ENCODE measurements at regions not wholly inside any gene's neighbourhood (a gene's known extent, or its start where the extent isn't known, plus 50 kb on each side); places are given as distances from the start of the nearest gene placed in this dataset.

- no peak overlapping the region for H3K4me3 ChIP-seq (ENCODE audit: low read length)
- no peaks in the 10 kb centered on the region for H3K79me2 ChIP-seq (replicated peaks; ENCODE audit: insufficient read depth, low read length)
- H3K27ac ChIP-seq (ENCODE audit: low read length): no peak overlapping the region
- no peaks in the 10 kb centered on the region for H3K27me3 ChIP-seq (ENCODE audit: insufficient read depth, low read depth, low read length)
- no peak overlapping the region for H3K9ac ChIP-seq (ENCODE audit: low read length)
- no peak overlapping the region for H3K4me2 ChIP-seq (ENCODE audit: low read length)
- peaks cover 4% of the 10 kb centered on the region for H3K9me3 ChIP-seq (ENCODE audit: low read length)
- TF ChIP-seq MXI1 (conservative IDR thresholded peaks at IDR 0.05; ENCODE audit: poor library complexity, severe bottlenecking) (no peak), RAD21 (conservative IDR thresholded peaks at IDR 0.05) (no peak), REST (IDR thresholded peaks at IDR 0.05; ENCODE audit: borderline replicate concordance) (no peak), POLR2AphosphoS5 (IDR thresholded peaks at IDR 0.05) (no peak)
- H3K36me3 ChIP-seq (ENCODE audit: insufficient read depth, low read length): no peaks in the 10 kb centered on the region
- H3K9me2 ChIP-seq (ENCODE audit: insufficient read depth, low read length): no peaks in the 10 kb centered on the region
- no peak overlapping the region for H2AFZ ChIP-seq (ENCODE audit: low read depth, low read length)
- no peaks in the 10 kb centered on the region for H3F3A ChIP-seq (ENCODE audit: insufficient read depth, low read length, poor library complexity, severe bottlenecking)
- H4K20me1 ChIP-seq (ENCODE audit: insufficient read depth): no peaks in the 10 kb centered on the region
Measured at GRCh38 chr1:73331726-73332125, 866.2 kb downstream of the LRRIQ3 start.

GRCh38 chr1:73327998-73328397 is 870.0 kb downstream of the LRRIQ3 start:
- no peaks in the 10 kb centered on the region for H4K20me1 ChIP-seq (ENCODE audit: insufficient read depth)
- H3K9ac ChIP-seq (ENCODE audit: low read length): no peak overlapping the region
- H3K4me3 ChIP-seq (ENCODE audit: low read length): no peak overlapping the region
- TF ChIP-seq EZH2 (IDR thresholded peaks at IDR 0.05; ENCODE audit: borderline replicate concordance, insufficient read depth, low read length, poor library complexity, severe bottlenecking) (no peak), POLR2AphosphoS5 (IDR thresholded peaks at IDR 0.05) (no peak), TAF1 (IDR thresholded peaks at IDR 0.05; ENCODE audit: low read depth) (no peak), REST (IDR thresholded peaks at IDR 0.05; ENCODE audit: borderline replicate concordance) (no peak), CTCF (IDR thresholded peaks at IDR 0.05; ENCODE audit: poor library complexity, severe bottlenecking) (no peak), MXI1 (conservative IDR thresholded peaks at IDR 0.05; ENCODE audit: poor library complexity, severe bottlenecking) (no peak), SMC3 (conservative IDR thresholded peaks at IDR 0.05; ENCODE audit: poor library complexity) (no peak), RAD21 (conservative IDR thresholded peaks at IDR 0.05) (no peak), EP300 (conservative IDR thresholded peaks at IDR 0.05; ENCODE audit: poor library complexity, severe bottlenecking) (no peak)
- no peaks in the 10 kb centered on the region for H3F3A ChIP-seq (ENCODE audit: insufficient read depth, low read length, poor library complexity, severe bottlenecking)
- no peak overlapping the region for H2AFZ ChIP-seq (ENCODE audit: low read depth, low read length)
- H3K27me3 ChIP-seq (ENCODE audit: insufficient read depth, low read depth, low read length): no peaks in the 10 kb centered on the region
- no peaks in the 10 kb centered on the region for H3K9me2 ChIP-seq (ENCODE audit: insufficient read depth, low read length)
- no peaks in the 10 kb centered on the region for H3K36me3 ChIP-seq (ENCODE audit: insufficient read depth, low read length)
- peaks cover 4% of the 10 kb centered on the region for H3K9me3 ChIP-seq (ENCODE audit: low read length)
- H3K27ac ChIP-seq (ENCODE audit: low read length): no peak overlapping the region
- H3K79me2 ChIP-seq (replicated peaks; ENCODE audit: insufficient read depth, low read length): no peaks in the 10 kb centered on the region
- no peak overlapping the region for H3K4me2 ChIP-seq (ENCODE audit: low read length)
